OCI-LY3 (cell line): ENCODE measurements at regions not wholly inside any gene's neighbourhood (a gene's known extent, or its start where the extent isn't known, plus 50 kb on each side); places are given as distances from the start of the nearest gene placed in this dataset.

ENCODE experiments used
- EZH2phosphoT487 ChIP-seq: fragments of 200-600 bp; shearing (Covaris generic); IDR thresholded peaks from 2 replicates; pipeline ENCODE4 v1.6.1; 2018; ENCODE audit warnings: antibody characterized with exemption, mixed run types, low read depth
- TF ChIP-seq, protein P1 (sequence below): fragments of 200-600, 300-600 bp; sonication (generic); IDR thresholded peaks from 2 replicates; pipeline ENCODE4 v1.5.1; 2014; ENCODE audit warnings: antibody characterized with exemption, low read length, low read depth

DNA sequence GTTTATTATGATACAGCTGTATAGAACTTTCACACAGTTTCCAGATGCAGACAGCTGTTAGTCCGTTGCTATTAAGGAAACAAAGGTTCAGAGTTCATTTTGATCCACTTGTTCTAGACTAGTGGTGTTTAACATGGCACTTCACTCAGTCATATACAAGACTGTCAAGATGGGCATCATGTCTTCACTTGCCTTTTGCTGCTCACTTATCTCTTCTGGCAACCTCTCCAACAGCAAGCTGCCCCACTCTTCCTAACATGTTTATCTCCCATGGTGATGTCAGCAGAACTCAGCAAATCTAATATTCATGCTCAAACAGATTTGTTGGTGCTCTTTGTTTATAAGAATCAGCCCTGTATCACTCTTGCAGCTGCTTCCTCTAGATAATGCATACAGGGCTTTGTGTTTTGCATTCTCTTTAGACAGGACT lies 236.2 kb upstream of the HAND2 start:
- TF ChIP-seq, protein P1, sequence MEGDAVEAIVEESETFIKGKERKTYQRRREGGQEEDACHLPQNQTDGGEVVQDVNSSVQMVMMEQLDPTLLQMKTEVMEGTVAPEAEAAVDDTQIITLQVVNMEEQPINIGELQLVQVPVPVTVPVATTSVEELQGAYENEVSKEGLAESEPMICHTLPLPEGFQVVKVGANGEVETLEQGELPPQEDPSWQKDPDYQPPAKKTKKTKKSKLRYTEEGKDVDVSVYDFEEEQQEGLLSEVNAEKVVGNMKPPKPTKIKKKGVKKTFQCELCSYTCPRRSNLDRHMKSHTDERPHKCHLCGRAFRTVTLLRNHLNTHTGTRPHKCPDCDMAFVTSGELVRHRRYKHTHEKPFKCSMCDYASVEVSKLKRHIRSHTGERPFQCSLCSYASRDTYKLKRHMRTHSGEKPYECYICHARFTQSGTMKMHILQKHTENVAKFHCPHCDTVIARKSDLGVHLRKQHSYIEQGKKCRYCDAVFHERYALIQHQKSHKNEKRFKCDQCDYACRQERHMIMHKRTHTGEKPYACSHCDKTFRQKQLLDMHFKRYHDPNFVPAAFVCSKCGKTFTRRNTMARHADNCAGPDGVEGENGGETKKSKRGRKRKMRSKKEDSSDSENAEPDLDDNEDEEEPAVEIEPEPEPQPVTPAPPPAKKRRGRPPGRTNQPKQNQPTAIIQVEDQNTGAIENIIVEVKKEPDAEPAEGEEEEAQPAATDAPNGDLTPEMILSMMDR, result no peak
- no peak for TF ChIP-seq EZH2phosphoT487
